ENCODE measurements at regions not wholly inside any gene's neighbourhood (a gene's known extent, or its start where the extent isn't known, plus 50 kb on each side); places are given as distances from the start of the nearest gene placed in this dataset.
"Not testable (repeated sequence)": the region's sequence is repeated elsewhere in the genome, so short reads cannot be mapped to it uniquely, and the experiment has no call there.

GRCh38 chr2:234161932-234162331, 111.4 kb downstream of the SPP2 start:
- Histone ChIP-seq H3K27me3 (replicated peaks; ENCODE audit: control insufficient read depth, insufficient read depth, low read length) (no peaks in the 10 kb centered on the region), H3K4me3 (replicated peaks; ENCODE audit: low read depth, low read length) (no peak overlapping the region), H3K36me3 (ENCODE audit: control insufficient read depth, insufficient read depth, low read length) (no peaks in the 10 kb centered on the region)
- no peak for TF ChIP-seq CTCF (IDR thresholded peaks at IDR 0.05; ENCODE audit: insufficient read depth, low read length, poor library complexity, severe bottlenecking)
- no peak for DNase-seq (ENCODE audit: extremely low read depth, insufficient read length)

- no peak overlapping the region for H3K4me3 ChIP-seq (replicated peaks; ENCODE audit: low read depth, low read length)
- H3K36me3 ChIP-seq (ENCODE audit: control insufficient read depth, insufficient read depth, low read length) = no peaks in the 10 kb centered on the region
- no peak for DNase-seq (ENCODE audit: extremely low read depth, insufficient read length)
- H3K27me3 ChIP-seq (replicated peaks; ENCODE audit: control insufficient read depth, insufficient read depth, low read length) = no peaks in the 10 kb centered on the region
- TF ChIP-seq CTCF (IDR thresholded peaks at IDR 0.05; ENCODE audit: insufficient read depth, low read length, poor library complexity, severe bottlenecking) = no peak
Observed at GRCh38 chr2:234158812-234159211, 108.3 kb downstream of the SPP2 start.

- Histone ChIP-seq H3K27me3 (replicated peaks; ENCODE audit: control insufficient read depth, insufficient read depth, low read length) (no peaks in the 10 kb centered on the region), H3K36me3 (ENCODE audit: control insufficient read depth, insufficient read depth, low read length) (no peaks in the 10 kb centered on the region), H3K4me3 (replicated peaks; ENCODE audit: low read depth, low read length) (no peak overlapping the region)
- no peak for TF ChIP-seq CTCF (IDR thresholded peaks at IDR 0.05; ENCODE audit: insufficient read depth, low read length, poor library complexity, severe bottlenecking)
- no peak for DNase-seq (ENCODE audit: extremely low read depth, insufficient read length)
Observed at GRCh38 chr2:234157817-234158588, 107.5 kb downstream of the SPP2 start.

GRCh38 chr2:234156326-234156725, 105.8 kb downstream of the SPP2 start:
- Histone ChIP-seq H3K27me3 (replicated peaks; ENCODE audit: control insufficient read depth, insufficient read depth, low read length) (no peaks in the 10 kb centered on the region), H3K36me3 (ENCODE audit: control insufficient read depth, insufficient read depth, low read length) (no peaks in the 10 kb centered on the region), H3K4me3 (replicated peaks; ENCODE audit: low read depth, low read length) (no peak overlapping the region)
- no peak for TF ChIP-seq CTCF (IDR thresholded peaks at IDR 0.05; ENCODE audit: insufficient read depth, low read length, poor library complexity, severe bottlenecking)
- DNase-seq (ENCODE audit: extremely low read depth, insufficient read length) = no peak

- DNase-seq (ENCODE audit: extremely low read depth, insufficient read length); H3K4me3 ChIP-seq (replicated peaks; ENCODE audit: low read depth, low read length); H3K36me3 ChIP-seq (ENCODE audit: control insufficient read depth, insufficient read depth, low read length); H3K27me3 ChIP-seq (replicated peaks; ENCODE audit: control insufficient read depth, insufficient read depth, low read length): not testable (repeated sequence)
Observed at GRCh38 chr2:234152835-234153234, 102.3 kb downstream of the SPP2 start.

GRCh38 chr2:234147335-234147861, 96.9 kb downstream of the SPP2 start:
- H3K27me3 ChIP-seq (replicated peaks; ENCODE audit: control insufficient read depth, insufficient read depth, low read length) = no peaks in the 10 kb centered on the region; the same call in 1 of the 2 replicates
- H3K4me3 ChIP-seq (replicated peaks; ENCODE audit: low read depth, low read length) = no peak overlapping the region
- TF ChIP-seq CTCF (IDR thresholded peaks at IDR 0.05; ENCODE audit: insufficient read depth, low read length, poor library complexity, severe bottlenecking) = no peak
- no peaks in the 10 kb centered on the region for H3K36me3 ChIP-seq (ENCODE audit: control insufficient read depth, insufficient read depth, low read length)
- DNase-seq (ENCODE audit: extremely low read depth, insufficient read length) = no peak
